Occipital lobe (tissue), 1 donor: ENCODE measurements at regions not wholly inside any gene's neighbourhood (a gene's known extent, or its start where the extent isn't known, plus 50 kb on each side); places are given as distances from the start of the nearest gene placed in this dataset.

Experiments
- DNase-seq: peaks from one replicate; lab custom pipeline; 2025; lab: John Stamatoyannopoulos, UW

GRCh38 chr5:8905021-8905420, 640.9 kb downstream of the SEMA5A start:
- no peak for DNase-seq

- DNase-seq: no peak
Measured at GRCh38 chr5:8906303-8906967, 639.4 kb downstream of the SEMA5A start.

- no peak for DNase-seq
Measured at GRCh38 chr5:8907168-8907868, 638.6 kb downstream of the SEMA5A start.

GRCh38 chr5:8908055-8908683, 637.7 kb downstream of the SEMA5A start:
- DNase-seq: no peak

GRCh38 chr5:8912106-8912505, 633.8 kb downstream of the SEMA5A start:
- no peak for DNase-seq

GRCh38 chr5:8913522-8913921, 632.4 kb downstream of the SEMA5A start:
- no peak for DNase-seq

GRCh38 chr5:8919096-8919495, 626.8 kb downstream of the SEMA5A start:
- DNase-seq: no peak

- DNase-seq: no peak
Measured at GRCh38 chr5:8923526-8923925, 622.3 kb downstream of the SEMA5A start.

GRCh38 chr5:8924054-8924793, 621.7 kb downstream of the SEMA5A start:
- DNase-seq: no peak

- no peak for DNase-seq
Measured at GRCh38 chr5:8930021-8930420, 615.9 kb downstream of the SEMA5A start.

GRCh38 chr5:8934455-8934854, 611.4 kb downstream of the SEMA5A start:
- no peak for DNase-seq

GRCh38 chr5:8940934-8941333, 604.9 kb downstream of the SEMA5A start:
- no peak for DNase-seq

- DNase-seq: no peak
Measured at GRCh38 chr5:8943301-8943700, 602.6 kb downstream of the SEMA5A start.

- no peak for DNase-seq
Measured at GRCh38 chr5:8944005-8944404, 601.9 kb downstream of the SEMA5A start.

GRCh38 chr5:8945972-8946371, 599.9 kb downstream of the SEMA5A start:
- no peak for DNase-seq

- DNase-seq: no peak
Measured at GRCh38 chr5:8949908-8950307, 596.0 kb downstream of the SEMA5A start.

- no peak for DNase-seq
Measured at GRCh38 chr5:8952147-8952546, 593.7 kb downstream of the SEMA5A start.

- no peak for DNase-seq
Measured at GRCh38 chr5:8953016-8953415, 592.9 kb downstream of the SEMA5A start.

GRCh38 chr5:8953911-8954438, 591.9 kb downstream of the SEMA5A start:
- no peak for DNase-seq

- no peak for DNase-seq
Measured at GRCh38 chr5:8954801-8955200, 591.1 kb downstream of the SEMA5A start.

- DNase-seq: no peak
Measured at GRCh38 chr5:8956659-8957058, 589.2 kb downstream of the SEMA5A start.

GRCh38 chr5:8958602-8959001, 587.3 kb downstream of the SEMA5A start:
- no peak for DNase-seq
